Fibroblast of pulmonary artery (primary cell): ENCODE measurements at regions not wholly inside any gene's neighbourhood (a gene's known extent, or its start where the extent isn't known, plus 50 kb on each side); places are given as distances from the start of the nearest gene placed in this dataset.

Experiments used
- DNase-seq: peaks from one replicate; pipeline ENCODE4 v3.0.0-alpha.2; 2010; ENCODE audit warnings: low read depth
- H3K4me3 ChIP-seq: replicated peaks from 2 replicates; pipeline ENCODE4 v1.5.1; 2011; ENCODE audit warnings: low read depth, mild to moderate bottlenecking, control low read depth, low read length, moderate library complexity
- CTCF ChIP-seq: IDR thresholded peaks from 2 replicates; pipeline ENCODE4 v1.5.1; 2011; ENCODE audit warnings: mild to moderate bottlenecking, control low read depth, low read length, inconsistent platforms; ENCODE audit errors: missing control alignments

- TF ChIP-seq CTCF, result no peak
- no peak for DNase-seq
- no peak overlapping the region for H3K4me3 ChIP-seq
These were observed 275.3 kb downstream of the SOX9 start for GRCh38 chr17:72396121-72396520.

- H3K4me3 ChIP-seq, result no peak overlapping the region
- TF ChIP-seq CTCF, result no peak
- no peak for DNase-seq
These were observed 276.4 kb downstream of the SOX9 start for GRCh38 chr17:72397223-72397667.

GRCh38 chr17:72397687-72398086 lies 276.9 kb downstream of the SOX9 start:
- H3K4me3 ChIP-seq, result no peak overlapping the region
- TF ChIP-seq CTCF, result no peak
- DNase-seq, result peak; percentile 59

GRCh38 chr17:72399023-72399607 lies 278.3 kb downstream of the SOX9 start:
- TF ChIP-seq CTCF, result no peak
- H3K4me3 ChIP-seq, result no peak overlapping the region
- DNase-seq, result no peak

- no peak for DNase-seq
- no peak overlapping the region for H3K4me3 ChIP-seq
- no peak for TF ChIP-seq CTCF
These were observed 279.0 kb downstream of the SOX9 start for GRCh38 chr17:72399608-72400487.

GRCh38 chr17:72400488-72400827 lies 279.6 kb downstream of the SOX9 start:
- no peak for DNase-seq
- no peak for TF ChIP-seq CTCF
- H3K4me3 ChIP-seq, result no peak overlapping the region

- TF ChIP-seq CTCF, result no peak
- no peak overlapping the region for H3K4me3 ChIP-seq
- DNase-seq, result no peak
These were observed 280.0 kb downstream of the SOX9 start for GRCh38 chr17:72400863-72401262.
